ENCODE measurements at regions not wholly inside any gene's neighbourhood (a gene's known extent, or its start where the extent isn't known, plus 50 kb on each side); places are given as distances from the start of the nearest gene placed in this dataset.

DNA sequence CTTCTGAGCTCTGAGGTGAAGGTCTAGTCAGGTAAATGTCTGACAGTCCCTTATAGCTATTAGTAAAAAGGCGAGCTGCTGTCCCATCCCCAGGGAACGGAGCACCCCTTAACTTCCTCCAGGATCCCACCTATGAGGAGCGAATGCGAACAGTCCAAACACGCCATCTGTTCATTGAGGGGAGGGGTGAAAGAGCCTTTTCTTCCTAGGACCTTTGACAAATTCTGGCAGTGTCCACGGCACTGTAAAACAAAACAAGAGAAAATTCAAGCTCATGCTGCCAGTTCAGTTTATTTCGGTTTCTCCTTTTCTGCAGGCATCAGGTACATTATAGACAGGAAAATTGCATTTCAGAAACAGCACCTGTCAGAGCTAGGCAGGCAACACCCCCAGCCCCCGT, 253.8 kb upstream of the CADM1 start:
- Histone ChIP-seq H3K9me3 (ENCODE audit: control insufficient read depth in 2 of 3, insufficient read depth in 1 of 3, low read length in 3 of 3) (no peaks in the 10 kb centered on the region), H3K9ac (ENCODE audit: low read length in 3 of 3) (no peak overlapping the region), H3K27ac (ENCODE audit: low read depth in 2 of 2, low read length in 2 of 2) (no peak overlapping the region), H3K4me3 (ENCODE audit: low read length in 3 of 3) (no peak overlapping the region), H3K27me3 (ENCODE audit: control insufficient read depth, insufficient read depth, low read length) (no peaks in the 10 kb centered on the region), H3K36me3 (ENCODE audit: control insufficient read depth in 2 of 3, insufficient read depth in 3 of 3, low read length in 3 of 3) (no peaks in the 10 kb centered on the region), H3K4me1 (ENCODE audit: control insufficient read depth in 2 of 3, insufficient read depth in 2 of 3, low read depth in 1 of 3, low read length in 3 of 3) (no peaks in the 10 kb centered on the region)
- DNase-seq (no peak), FAIRE-seq (no peak)
- no peak for TF ChIP-seq CTCF (IDR thresholded peaks at IDR 0.05; ENCODE audit: borderline replicate concordance, extremely low read depth, insufficient read depth)
- intact Hi-C loops (cut with DNase I), result no loop called here

DNA sequence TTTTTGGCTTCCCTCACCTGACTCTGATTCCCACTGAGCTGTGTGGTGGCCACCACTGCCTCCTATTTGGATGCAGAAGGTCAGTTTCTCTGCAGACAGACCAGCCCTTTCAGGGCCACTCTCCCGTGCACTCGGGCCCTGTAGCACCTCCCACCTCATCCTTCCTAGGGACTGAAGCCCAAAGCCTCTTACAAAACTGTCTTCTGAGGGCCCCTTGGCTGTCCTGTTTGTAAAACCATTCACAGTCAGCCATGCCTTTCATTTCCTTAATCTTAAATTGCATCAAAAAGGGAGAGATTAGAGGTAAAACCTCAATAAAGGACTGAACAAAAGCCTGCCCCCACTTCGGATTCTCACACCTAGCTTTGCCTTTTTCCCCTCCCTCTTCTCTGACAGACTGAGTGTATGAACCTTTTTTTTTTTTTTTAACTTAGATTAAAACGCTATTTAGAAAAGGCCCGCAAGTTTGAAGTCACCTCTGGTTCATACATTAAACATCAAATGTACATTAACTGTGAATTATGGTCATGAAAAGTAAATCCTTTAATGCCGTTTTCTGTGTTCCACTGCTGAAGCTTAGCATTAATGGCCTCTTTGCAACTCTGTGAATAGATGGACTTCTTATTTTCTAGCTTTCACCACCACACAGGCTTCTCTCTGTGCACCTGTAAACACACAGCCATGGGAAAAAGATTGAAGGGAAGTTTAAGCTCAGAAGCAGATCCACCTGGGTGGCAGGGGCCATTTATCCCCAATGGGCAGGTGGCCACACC, 247.2 kb upstream of the CADM1 start:
- intact Hi-C loops (cut with DNase I), result no loop called here
- no peaks in the 10 kb centered on the region for H3K36me3 ChIP-seq (ENCODE audit: control insufficient read depth in 2 of 3, insufficient read depth in 3 of 3, low read length in 3 of 3)
- H3K27me3 ChIP-seq (ENCODE audit: control insufficient read depth, insufficient read depth, low read length), result no peaks in the 10 kb centered on the region
- no peaks in the 10 kb centered on the region for H3K4me1 ChIP-seq (ENCODE audit: control insufficient read depth in 2 of 3, insufficient read depth in 2 of 3, low read depth in 1 of 3, low read length in 3 of 3)
- no peaks in the 10 kb centered on the region for H3K9me3 ChIP-seq (ENCODE audit: control insufficient read depth in 2 of 3, insufficient read depth in 1 of 3, low read length in 3 of 3)
- no peak for DNase-seq
- no peak overlapping the region for H3K27ac ChIP-seq (ENCODE audit: low read depth in 2 of 2, low read length in 2 of 2)
- FAIRE-seq, result no peak
- H3K4me3 ChIP-seq (ENCODE audit: low read length in 3 of 3), result no peak overlapping the region
- no peak overlapping the region for H3K9ac ChIP-seq (ENCODE audit: low read length in 3 of 3)
- no peak for TF ChIP-seq CTCF (IDR thresholded peaks at IDR 0.05; ENCODE audit: borderline replicate concordance, extremely low read depth, insufficient read depth)

- no peak overlapping the region for H3K4me3 ChIP-seq (ENCODE audit: low read length in 3 of 3)
- H3K9ac ChIP-seq (ENCODE audit: low read length in 3 of 3), result no peak overlapping the region
- no peaks in the 10 kb centered on the region for H3K9me3 ChIP-seq (ENCODE audit: control insufficient read depth in 2 of 3, insufficient read depth in 1 of 3, low read length in 3 of 3)
- no peaks in the 10 kb centered on the region for H3K27me3 ChIP-seq (ENCODE audit: control insufficient read depth, insufficient read depth, low read length)
- TF ChIP-seq CTCF (IDR thresholded peaks at IDR 0.05; ENCODE audit: borderline replicate concordance, extremely low read depth, insufficient read depth), result no peak
- no peaks in the 10 kb centered on the region for H3K4me1 ChIP-seq (ENCODE audit: control insufficient read depth in 2 of 3, insufficient read depth in 2 of 3, low read depth in 1 of 3, low read length in 3 of 3)
- H3K27ac ChIP-seq (ENCODE audit: low read depth in 2 of 2, low read length in 2 of 2), result no peak overlapping the region
- FAIRE-seq (no peak), DNase-seq (peak in 4 of 5 donors; percentile 23 to 72 (median 38))
- intact Hi-C loops (cut with DNase I), result no loop called here
- no peaks in the 10 kb centered on the region for H3K36me3 ChIP-seq (ENCODE audit: control insufficient read depth in 2 of 3, insufficient read depth in 3 of 3, low read length in 3 of 3)
Measured at GRCh38 chr11:115745610-115746512, 241.6 kb upstream of the CADM1 start.
